Adrenal gland (tissue), 9 donors: ENCODE measurements at regions not wholly inside any gene's neighbourhood (a gene's known extent, or its start where the extent isn't known, plus 50 kb on each side); places are given as distances from the start of the nearest gene placed in this dataset.

Experiments used
- DNase-seq, 7 donors: peaks; one replicate each; pipeline ENCODE4 v3.0.0-alpha.2; 2019 to 2020
- H3K27ac ChIP-seq, 5 donors: fragments of 200-600 bp; sonication (generic) in 4 of 5; 1 replicate in 3 of 5; 2 replicates in 2 of 5; pipeline versions ENCODE4 v1.5.1 to v1.8.0; 2016 to 2020; ENCODE audit warnings: mild to moderate bottlenecking in 1 of 5
- H3K27me3 ChIP-seq: fragments of 200-600 bp; 2 replicates; pipeline ENCODE4 v1.8.0; 2021
- H3K36me3 ChIP-seq, 2 donors: fragments of 200-600 bp; replicated peaks in 1 of 2; 1 replicate in 1 of 2; 2 replicates in 1 of 2; pipeline versions ENCODE4 v1.5.1 to v1.8.0; 2018 to 2022
- H3K4me1 ChIP-seq, 2 donors: fragments of 200-600 bp; replicated peaks in 1 of 2; 1 replicate in 1 of 2; 2 replicates in 1 of 2; pipeline versions ENCODE4 v1.5.1 to v1.8.0; 2018 to 2021
- H3K4me3 ChIP-seq, 4 donors: fragments of 200-600 bp; sonication (generic) in 3 of 4; one replicate each; pipeline ENCODE4 v1.5.1; 2016 to 2018
- H3K9me3 ChIP-seq, 3 donors: fragments of 200-600 bp; sonication (generic) in 1 of 3; replicated peaks in 1 of 3; 1 replicate in 2 of 3; 2 replicates in 1 of 3; pipeline versions ENCODE4 v1.5.1 to v1.8.0; 2016 to 2021
- CTCF ChIP-seq, 6 experiments: fragments of 450-650 bp in 4 of 6; fragments of 200-600 bp in 2 of 6; sonication (generic) in 1 of 6; IDR thresholded peaks; 1 replicate in 5 of 6; 2 replicates in 1 of 6; pipeline versions ENCODE4 v1.5.1 to v1.8.0; 2016 to 2021; ENCODE audit warnings: antibody characterized with exemption in 6 of 6, mild to moderate bottlenecking in 2 of 6, moderate library complexity in 1 of 6
- POLR2A ChIP-seq, 2 donors: fragments of 450-650 bp; IDR thresholded peaks; one replicate each; pipeline ENCODE4 v1.6.1; 2017; ENCODE audit warnings: antibody characterized with exemption in 2 of 2, mild to moderate bottlenecking in 2 of 2, moderate library complexity in 1 of 2
- WGBS, 4 donors: extraction: QIAGEN DNeasy Blood & Tissue Kit in 2 of 4; methylation state at CpG; one replicate each; pipeline versions ENCODE4 v1.1.5 to v1.1.7; 2013 to 2017; 5-methylcytosine and 5-hydroxymethylcytosine counted together
- intact Hi-C, 2 donors: fragments of 100-400 bp; cut with DNase I; formaldehyde crosslinking; loops; one replicate each; pipeline versions ENCODE4 v1.14.1 to v1.15.0; 2022 to 2023
- donor health status: healthy with polysubstance abuse.
- donor health status: Bipolar disorder and iron deficiency.
- donor health status: DM: yes; HTN: yes; CAD: no.
- donor health status: DM: no; HTN: no; CAD: no.
- donor health status: DM: no; HTN: no; CAD: no.

GRCh38 chr7:159240962-159241361 is 96.3 kb upstream of the VIPR2 start:
- Histone ChIP-seq H3K27ac (no peak overlapping the region), H3K27me3 (no peaks in the 10 kb centered on the region), H3K4me1 (no peaks in the 10 kb centered on the region), H3K4me3 (no peak overlapping the region), H3K36me3 (no peaks in the 10 kb centered on the region), H3K9me3 (no peaks in the 10 kb centered on the region)
- 88 to 91% (median 90%) methylated on average over 4 of the region's 4 CpGs for WGBS, 4 donors
- TF ChIP-seq CTCF (IDR thresholded peaks at IDR 0.05), result no peak
- no peak for TF ChIP-seq POLR2A (IDR thresholded peaks at IDR 0.05)
- intact Hi-C loops, result no loop called here
- no peak for DNase-seq

GRCh38 chr7:159239028-159239427 is 94.4 kb upstream of the VIPR2 start:
- no peaks in the 10 kb centered on the region for H3K27me3 ChIP-seq
- TF ChIP-seq POLR2A (IDR thresholded peaks at IDR 0.05), result no peak
- TF ChIP-seq CTCF (IDR thresholded peaks at IDR 0.05), result no peak
- no peak overlapping the region for H3K27ac ChIP-seq
- DNase-seq, result no peak
- intact Hi-C loops, result no loop called here
- H3K9me3 ChIP-seq, result no peaks in the 10 kb centered on the region
- H3K36me3 ChIP-seq, result no peaks in the 10 kb centered on the region
- no peak overlapping the region for H3K4me3 ChIP-seq
- no peaks in the 10 kb centered on the region for H3K4me1 ChIP-seq

- Histone ChIP-seq H3K27ac (no peak overlapping the region), H3K36me3 (no peaks in the 10 kb centered on the region), H3K9me3 (no peaks in the 10 kb centered on the region), H3K4me3 (no peak overlapping the region), H3K27me3 (no peaks in the 10 kb centered on the region), H3K4me1 (no peaks in the 10 kb centered on the region)
- no peak for DNase-seq
- WGBS, 4 donors, result 31 to 57% (median 44%) methylated on average over 1 of the region's 1 CpG
- TF ChIP-seq POLR2A (IDR thresholded peaks at IDR 0.05) (no peak), CTCF (IDR thresholded peaks at IDR 0.05) (no peak)
- intact Hi-C loops, result no loop called here
Measured at GRCh38 chr7:159238541-159238940, 93.9 kb upstream of the VIPR2 start.

- Histone ChIP-seq H3K27me3 (no peaks in the 10 kb centered on the region), H3K9me3 (no peaks in the 10 kb centered on the region), H3K4me3 (no peak overlapping the region), H3K36me3 (no peaks in the 10 kb centered on the region), H3K4me1 (no peaks in the 10 kb centered on the region), H3K27ac (no peak overlapping the region)
- WGBS, 4 donors, result 80 to 82% (median 81%) methylated on average over 13 of the region's 13 CpGs
- intact Hi-C loops, result no loop called here
- TF ChIP-seq POLR2A (IDR thresholded peaks at IDR 0.05) (no peak), CTCF (IDR thresholded peaks at IDR 0.05) (no peak)
- DNase-seq, result no peak
Measured at GRCh38 chr7:159237022-159237653, 92.5 kb upstream of the VIPR2 start.
